ENCODE measurements at regions not wholly inside any gene's neighbourhood (a gene's known extent, or its start where the extent isn't known, plus 50 kb on each side); places are given as distances from the start of the nearest gene placed in this dataset.

DNA sequence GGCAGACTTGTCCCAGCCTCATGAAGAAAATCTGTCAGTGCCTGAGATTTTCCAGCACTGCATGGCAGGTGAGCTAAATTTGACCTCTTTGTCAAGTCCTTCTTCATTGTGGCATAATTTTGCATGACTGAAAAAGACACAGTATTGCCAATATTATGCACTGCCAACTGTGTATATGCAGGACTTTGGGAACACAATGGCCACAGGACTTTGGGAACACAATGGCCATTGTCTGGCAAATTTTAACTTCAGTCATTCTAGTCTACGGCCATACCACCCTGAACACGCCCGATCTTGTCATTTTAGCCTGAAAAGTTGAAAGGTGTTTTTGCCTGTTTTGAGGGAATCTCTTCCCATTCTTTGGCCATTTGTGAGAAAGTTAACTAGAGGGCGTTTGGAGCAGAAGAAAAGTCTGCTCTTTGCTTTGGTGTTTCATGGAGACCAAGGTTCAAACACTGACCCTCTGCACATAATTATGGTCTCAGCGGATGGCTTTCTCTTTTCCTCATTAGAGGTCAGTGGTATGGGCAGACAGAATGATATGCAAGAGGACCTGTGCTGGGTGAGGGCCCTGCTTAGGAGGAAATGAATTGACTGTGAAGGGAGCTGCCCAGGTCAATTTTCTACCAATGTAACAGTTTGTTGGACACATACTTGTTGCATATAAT lies 72.4 kb upstream of the NEK7 start:
- TF ChIP-seq, protein P1, sequence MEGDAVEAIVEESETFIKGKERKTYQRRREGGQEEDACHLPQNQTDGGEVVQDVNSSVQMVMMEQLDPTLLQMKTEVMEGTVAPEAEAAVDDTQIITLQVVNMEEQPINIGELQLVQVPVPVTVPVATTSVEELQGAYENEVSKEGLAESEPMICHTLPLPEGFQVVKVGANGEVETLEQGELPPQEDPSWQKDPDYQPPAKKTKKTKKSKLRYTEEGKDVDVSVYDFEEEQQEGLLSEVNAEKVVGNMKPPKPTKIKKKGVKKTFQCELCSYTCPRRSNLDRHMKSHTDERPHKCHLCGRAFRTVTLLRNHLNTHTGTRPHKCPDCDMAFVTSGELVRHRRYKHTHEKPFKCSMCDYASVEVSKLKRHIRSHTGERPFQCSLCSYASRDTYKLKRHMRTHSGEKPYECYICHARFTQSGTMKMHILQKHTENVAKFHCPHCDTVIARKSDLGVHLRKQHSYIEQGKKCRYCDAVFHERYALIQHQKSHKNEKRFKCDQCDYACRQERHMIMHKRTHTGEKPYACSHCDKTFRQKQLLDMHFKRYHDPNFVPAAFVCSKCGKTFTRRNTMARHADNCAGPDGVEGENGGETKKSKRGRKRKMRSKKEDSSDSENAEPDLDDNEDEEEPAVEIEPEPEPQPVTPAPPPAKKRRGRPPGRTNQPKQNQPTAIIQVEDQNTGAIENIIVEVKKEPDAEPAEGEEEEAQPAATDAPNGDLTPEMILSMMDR (conservative IDR thresholded peaks at IDR 0.05 in 1 of 2, IDR thresholded peaks at IDR 0.05 in 1 of 2; ENCODE audit: low read depth in 1 of 2, low read length in 2 of 2), result no peak
- TF ChIP-seq EZH2 (IDR thresholded peaks at IDR 0.05; ENCODE audit: low read length, missing control alignments), result no peak

Data from fibroblast of lung (primary cell).